GM18505 (cell line): ENCODE measurements at regions not wholly inside any gene's neighbourhood (a gene's known extent, or its start where the extent isn't known, plus 50 kb on each side); places are given as distances from the start of the nearest gene placed in this dataset.

ENCODE experiments used
- ATAC-seq: cut with Tn5 transposase; IDR thresholded peaks from one replicate; pipeline ENCODE4 v1.9.1; 2021; ENCODE audit not compliant: unreplicated experiment
- POLR2A ChIP-seq: IDR thresholded peaks from 4 replicates; pipeline ENCODE4 v1.6.1; 2011; ENCODE audit warnings: borderline replicate concordance; ENCODE audit not compliant: insufficient read depth, insufficient read length; ENCODE audit errors: extremely low read depth

- TF ChIP-seq POLR2A: no peak
- ATAC-seq: no peak
Observed at GRCh38 chr5:173745557-173745956, 129.1 kb upstream of the BOD1 start.

GRCh38 chr5:173746047-173746646 lies 129.7 kb upstream of the BOD1 start:
- ATAC-seq: no peak
- no peak for TF ChIP-seq POLR2A

- no peak for ATAC-seq
- TF ChIP-seq POLR2A: no peak
Observed at GRCh38 chr5:173747876-173748275, 131.4 kb upstream of the BOD1 start.

DNA sequence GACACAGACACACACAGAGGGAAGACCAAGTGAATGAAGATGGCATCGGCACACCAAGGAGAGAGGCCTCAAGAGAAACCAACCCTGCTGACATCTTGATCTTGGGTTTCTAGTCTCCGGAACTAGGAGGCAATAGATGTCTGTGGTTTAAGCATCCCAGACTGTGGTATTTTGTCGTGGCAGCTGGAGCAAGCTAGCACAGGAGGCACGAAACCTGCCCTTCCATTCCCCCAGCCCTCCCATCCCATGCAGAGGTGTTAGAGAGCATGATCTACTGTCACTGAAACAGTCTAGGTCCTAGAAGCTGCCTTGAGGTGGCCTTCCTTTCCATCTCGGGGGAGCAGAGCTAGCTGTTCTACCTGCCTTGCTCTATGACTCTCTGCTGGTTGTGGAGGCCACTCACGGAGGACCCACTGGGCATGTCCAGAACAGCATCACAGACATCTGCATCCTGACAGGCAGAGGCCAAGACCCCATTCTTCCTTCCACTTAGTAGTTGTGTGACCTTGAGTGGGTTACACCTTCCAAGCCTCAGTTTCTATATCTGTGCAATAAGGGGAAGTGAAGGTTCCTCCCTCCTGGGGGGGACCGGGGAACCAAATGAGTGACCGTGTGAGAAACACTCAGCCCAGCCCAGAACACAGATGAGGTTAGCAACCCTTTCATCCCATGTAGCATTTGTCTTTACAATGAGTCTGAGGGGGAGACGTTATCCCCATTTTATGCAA lies 134.3 kb upstream of the BOD1 start:
- TF ChIP-seq POLR2A: no peak
- no peak for ATAC-seq

GRCh38 chr5:173751266-173751600 lies 134.8 kb upstream of the BOD1 start:
- ATAC-seq: no peak
- no peak for TF ChIP-seq POLR2A

GRCh38 chr5:173752653-173753052 lies 135.5 kb upstream of the CPEB4 start:
- no peak for TF ChIP-seq POLR2A
- ATAC-seq: no peak

GRCh38 chr5:173753307-173754168 lies 134.6 kb upstream of the CPEB4 start:
- ATAC-seq: no peak
- no peak for TF ChIP-seq POLR2A

- no peak for ATAC-seq
- TF ChIP-seq POLR2A: no peak
Observed at GRCh38 chr5:173755319-173755718, 132.8 kb upstream of the CPEB4 start.

DNA sequence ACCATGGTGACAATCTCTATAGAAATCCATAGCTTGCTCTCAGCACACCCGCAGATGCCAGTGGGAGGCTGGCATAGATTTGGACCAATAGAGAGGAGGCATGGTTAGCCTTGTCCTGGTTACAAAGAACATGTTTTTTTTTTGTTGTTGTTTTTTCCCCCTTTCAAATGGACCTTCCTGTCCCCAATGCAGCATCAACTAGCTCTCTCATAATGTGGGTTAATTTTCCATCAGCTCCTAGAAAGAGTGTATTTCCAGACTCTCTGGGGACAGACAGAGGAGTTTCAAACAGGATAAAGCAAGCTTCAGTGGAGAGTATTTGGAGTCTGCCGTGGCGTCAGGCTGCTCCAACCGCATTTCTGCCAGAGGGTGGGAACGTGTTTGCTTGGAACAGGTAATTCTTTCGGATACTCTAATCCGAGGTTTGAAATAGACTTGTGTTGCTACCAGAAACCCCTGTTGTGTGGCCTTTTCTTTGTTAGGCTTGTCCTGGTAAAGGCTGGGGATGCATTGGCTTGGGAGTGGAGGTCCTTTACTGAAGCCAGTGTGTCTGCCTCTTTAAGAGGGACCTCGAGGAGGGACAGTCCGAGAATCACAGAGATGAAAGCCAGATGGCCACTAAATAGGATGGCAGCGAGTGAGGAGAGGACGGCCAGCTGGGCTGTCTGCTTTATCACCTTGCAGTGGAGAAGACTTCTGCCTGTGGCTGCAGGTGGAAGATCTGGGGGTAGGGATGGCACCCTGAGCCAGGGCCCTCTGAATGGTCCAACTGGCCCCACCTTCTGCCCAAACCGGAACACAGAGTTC lies 130.5 kb upstream of the CPEB4 start:
- TF ChIP-seq POLR2A: no peak
- ATAC-seq: no peak

DNA sequence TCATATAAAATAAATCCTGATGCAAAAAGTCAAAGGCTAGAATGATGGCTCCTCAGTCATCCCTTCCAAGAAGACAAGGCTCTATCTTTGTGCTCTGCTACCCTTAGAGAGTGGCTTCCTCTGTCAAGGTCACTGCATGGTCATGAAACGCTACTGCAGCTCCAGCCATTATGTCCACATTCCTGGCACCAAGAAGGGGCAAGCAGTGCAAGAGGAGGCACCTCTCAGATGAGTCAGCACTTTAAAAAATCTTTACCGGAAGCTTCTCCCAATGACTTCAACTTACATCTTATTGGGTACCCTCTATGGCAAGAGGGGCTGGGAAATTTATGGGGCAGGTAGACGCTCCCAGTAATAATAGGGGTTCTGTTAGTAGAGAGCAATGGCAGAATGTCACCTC lies 129.5 kb upstream of the CPEB4 start:
- ATAC-seq: no peak
- TF ChIP-seq POLR2A: no peak

GRCh38 chr5:173759691-173760090 lies 128.5 kb upstream of the CPEB4 start:
- no peak for TF ChIP-seq POLR2A
- no peak for ATAC-seq

GRCh38 chr5:173760461-173761177 lies 127.5 kb upstream of the CPEB4 start:
- no peak for TF ChIP-seq POLR2A
- ATAC-seq: no peak

DNA sequence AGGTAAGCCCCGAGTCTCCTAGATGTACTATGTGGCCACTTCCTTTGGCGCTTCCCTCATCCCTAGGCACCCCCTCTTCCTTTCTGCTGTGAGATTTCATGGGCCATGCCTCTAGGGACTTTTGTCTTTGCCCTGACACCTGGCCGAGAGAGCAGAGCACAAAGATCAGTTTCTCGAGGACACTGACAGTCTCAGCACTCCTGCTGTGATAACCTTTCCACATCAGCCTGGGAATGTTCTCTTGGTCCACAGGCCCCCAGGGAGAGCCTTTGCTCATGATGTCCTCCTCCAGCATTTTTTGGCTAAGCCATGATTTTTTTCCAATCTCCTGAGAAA lies 127.0 kb upstream of the CPEB4 start:
- TF ChIP-seq POLR2A: no peak
- no peak for ATAC-seq
